ENCODE measurements at regions not wholly inside any gene's neighbourhood (a gene's known extent, or its start where the extent isn't known, plus 50 kb on each side); places are given as distances from the start of the nearest gene placed in this dataset.
A peak's percentile ranks its signal among the peaks of the same experiment; 100 is the strongest.

- peak overlapping the region; percentile 74 for H3K27ac ChIP-seq (ENCODE audit: poor library complexity, severe bottlenecking)
- H3K4me1 ChIP-seq (ENCODE audit: insufficient read depth, poor library complexity, severe bottlenecking): peaks cover 17% of the 10 kb centered on the region
- no peak for TF ChIP-seq CTCF (IDR thresholded peaks at IDR 0.05; ENCODE audit: poor library complexity, severe bottlenecking)
- H3K27me3 ChIP-seq (ENCODE audit: insufficient read depth, poor library complexity, severe bottlenecking): no peaks in the 10 kb centered on the region
- H3K4me3 ChIP-seq (ENCODE audit: severe bottlenecking): no peak overlapping the region
- no peaks in the 10 kb centered on the region for H3K36me3 ChIP-seq (ENCODE audit: low read depth)
- ATAC-seq (ENCODE audit: low read depth) (peak; percentile 79), DNase-seq (ENCODE audit: low spot score) (no peak)
- no peaks in the 10 kb centered on the region for H3K9me3 ChIP-seq (ENCODE audit: severe bottlenecking)
These were observed 168.6 kb upstream of the FGGY start for GRCh38 chr1:59128239-59128736.

- no peaks in the 10 kb centered on the region for H3K9me3 ChIP-seq (ENCODE audit: severe bottlenecking)
- peak overlapping the region; percentile 74 for H3K27ac ChIP-seq (ENCODE audit: poor library complexity, severe bottlenecking)
- ATAC-seq (ENCODE audit: low read depth) (peak; percentile 75), DNase-seq (ENCODE audit: low spot score) (no peak)
- TF ChIP-seq CTCF (IDR thresholded peaks at IDR 0.05; ENCODE audit: poor library complexity, severe bottlenecking): no peak
- H3K27me3 ChIP-seq (ENCODE audit: insufficient read depth, poor library complexity, severe bottlenecking): no peaks in the 10 kb centered on the region
- H3K4me3 ChIP-seq (ENCODE audit: severe bottlenecking): no peak overlapping the region
- H3K36me3 ChIP-seq (ENCODE audit: low read depth): no peaks in the 10 kb centered on the region
- H3K4me1 ChIP-seq (ENCODE audit: insufficient read depth, poor library complexity, severe bottlenecking): peaks cover 15% of the 10 kb centered on the region
These were observed 168.1 kb upstream of the FGGY start for GRCh38 chr1:59128784-59129227.

- Histone ChIP-seq H3K36me3 (ENCODE audit: low read depth) (no peaks in the 10 kb centered on the region), H3K4me3 (ENCODE audit: severe bottlenecking) (no peak overlapping the region), H3K27ac (ENCODE audit: poor library complexity, severe bottlenecking) (no peak overlapping the region), H3K27me3 (ENCODE audit: insufficient read depth, poor library complexity, severe bottlenecking) (no peaks in the 10 kb centered on the region), H3K4me1 (ENCODE audit: insufficient read depth, poor library complexity, severe bottlenecking) (peaks cover 23% of the 10 kb centered on the region), H3K9me3 (ENCODE audit: severe bottlenecking) (no peaks in the 10 kb centered on the region)
- DNase-seq (ENCODE audit: low spot score) (no peak), ATAC-seq (ENCODE audit: low read depth) (no peak)
- no peak for TF ChIP-seq CTCF (IDR thresholded peaks at IDR 0.05; ENCODE audit: poor library complexity, severe bottlenecking)
These were observed 164.6 kb upstream of the FGGY start for GRCh38 chr1:59132295-59132694.

- H3K36me3 ChIP-seq (ENCODE audit: low read depth): no peaks in the 10 kb centered on the region
- DNase-seq (ENCODE audit: low spot score): no peak
- no peaks in the 10 kb centered on the region for H3K27me3 ChIP-seq (ENCODE audit: insufficient read depth, poor library complexity, severe bottlenecking)
- ATAC-seq (ENCODE audit: low read depth): no peak
- H3K27ac ChIP-seq (ENCODE audit: poor library complexity, severe bottlenecking): no peak overlapping the region
- H3K4me3 ChIP-seq (ENCODE audit: severe bottlenecking): no peak overlapping the region
- H3K4me1 ChIP-seq (ENCODE audit: insufficient read depth, poor library complexity, severe bottlenecking): peaks cover 20% of the 10 kb centered on the region
- H3K9me3 ChIP-seq (ENCODE audit: severe bottlenecking): no peaks in the 10 kb centered on the region
- TF ChIP-seq CTCF (IDR thresholded peaks at IDR 0.05; ENCODE audit: poor library complexity, severe bottlenecking): no peak
These were observed 162.9 kb upstream of the FGGY start for GRCh38 chr1:59133997-59134396.

GRCh38 chr1:59135761-59136255, 161.1 kb upstream of the FGGY start:
- ATAC-seq (ENCODE audit: low read depth): no peak
- no peaks in the 10 kb centered on the region for H3K36me3 ChIP-seq (ENCODE audit: low read depth)
- H3K27me3 ChIP-seq (ENCODE audit: insufficient read depth, poor library complexity, severe bottlenecking): no peaks in the 10 kb centered on the region
- DNase-seq (ENCODE audit: low spot score): no peak
- H3K9me3 ChIP-seq (ENCODE audit: severe bottlenecking): no peaks in the 10 kb centered on the region
- no peak overlapping the region for H3K4me3 ChIP-seq (ENCODE audit: severe bottlenecking)
- peaks cover 23% of the 10 kb centered on the region for H3K4me1 ChIP-seq (ENCODE audit: insufficient read depth, poor library complexity, severe bottlenecking)
- peak overlapping the region; percentile 95 for H3K27ac ChIP-seq (ENCODE audit: poor library complexity, severe bottlenecking)
- no peak for TF ChIP-seq CTCF (IDR thresholded peaks at IDR 0.05; ENCODE audit: poor library complexity, severe bottlenecking)
